Liver (tissue), 8 donors: ENCODE measurements at regions not wholly inside any gene's neighbourhood (a gene's known extent, or its start where the extent isn't known, plus 50 kb on each side); places are given as distances from the start of the nearest gene placed in this dataset.
"Not testable (repeated sequence)": the region's sequence is repeated elsewhere in the genome, so short reads cannot be mapped to it uniquely, and the experiment has no call there.

Experiments used
- DNase-seq: peaks from one replicate; pipeline ENCODE4 v3.0.0-alpha.2; 2017; ENCODE audit warnings: low spot score
- H3K27ac ChIP-seq, 2 donors: one replicate each; pipeline ENCODE4 v1.7.0; 2013; ENCODE audit warnings: inconsistent platforms in 2 of 2, low read length in 2 of 2, control low read depth in 1 of 2, low read depth in 1 of 2, mild to moderate bottlenecking in 1 of 2
- H3K27me3 ChIP-seq, 4 donors: one replicate each; pipeline versions ENCODE4 v1.6.1 to v1.7.0; 2013; ENCODE audit warnings: low read length in 3 of 4, inconsistent platforms in 1 of 4, mild to moderate bottlenecking in 1 of 4, moderate library complexity in 1 of 4; ENCODE audit not compliant: control insufficient read depth in 4 of 4, insufficient read depth in 4 of 4
- H3K36me3 ChIP-seq, 4 donors: one replicate each; pipeline versions ENCODE4 v1.6.1 to v1.7.0; 2013; ENCODE audit warnings: low read length in 3 of 4, mild to moderate bottlenecking in 3 of 4, low read depth in 1 of 4, moderate library complexity in 1 of 4; ENCODE audit not compliant: control insufficient read depth in 4 of 4, insufficient read depth in 3 of 4
- H3K4me1 ChIP-seq, 4 donors: one replicate each; pipeline versions ENCODE4 v1.6.1 to v1.7.0; 2013; ENCODE audit warnings: low read length in 3 of 4, mild to moderate bottlenecking in 3 of 4, moderate library complexity in 1 of 4; ENCODE audit not compliant: control insufficient read depth in 4 of 4, insufficient read depth in 4 of 4
- H3K4me3 ChIP-seq, 3 donors: one replicate each; pipeline versions ENCODE4 v1.6.1 to v1.7.0; 2013; ENCODE audit warnings: low read length in 3 of 3, control low read depth in 1 of 3, low read depth in 1 of 3, mild to moderate bottlenecking in 1 of 3
- H3K9ac ChIP-seq, 2 donors: one replicate each; pipeline ENCODE4 v1.7.0; 2013; ENCODE audit warnings: low read length in 2 of 2, mild to moderate bottlenecking in 2 of 2, moderate library complexity in 2 of 2, control low read depth in 1 of 2, low read depth in 1 of 2
- H3K9me3 ChIP-seq, 4 donors: one replicate each; pipeline versions ENCODE4 v1.6.1 to v1.7.0; 2013; ENCODE audit warnings: low read length in 3 of 4; ENCODE audit not compliant: control insufficient read depth in 4 of 4
- CTCF ChIP-seq: fragments of 150-350 bp; IDR thresholded peaks from 2 replicates; pipeline ENCODE4 v1.5.1; 2017; ENCODE audit warnings: improper control_type of control experiment, low read depth, low read length; ENCODE audit not compliant: missing input control
- EGR1 ChIP-seq, 2 donors: IDR thresholded peaks; 2 replicates each; pipeline ENCODE4 v1.6.1; 2016 to 2018; ENCODE audit warnings: antibody characterized with exemption in 2 of 2, low read depth in 2 of 2
- FOXA1 ChIP-seq: IDR thresholded peaks from 2 replicates; pipeline ENCODE4 v1.6.1; 2016; ENCODE audit warnings: antibody characterized with exemption
- FOXA2 ChIP-seq: IDR thresholded peaks from 2 replicates; pipeline ENCODE4 v1.6.1; 2016; ENCODE audit warnings: antibody characterized with exemption
- HNF4A ChIP-seq, 2 donors: conservative IDR thresholded peaks; 2 replicates each; pipeline ENCODE4 v1.6.1; 2016; ENCODE audit warnings: antibody characterized with exemption in 2 of 2, mild to moderate bottlenecking in 2 of 2
- MAX ChIP-seq: IDR thresholded peaks from 2 replicates; pipeline ENCODE4 v1.6.1; 2016; ENCODE audit warnings: antibody characterized with exemption
- REST ChIP-seq: IDR thresholded peaks from 2 replicates; pipeline ENCODE4 v1.6.1; 2016; ENCODE audit warnings: antibody characterized with exemption, mild to moderate bottlenecking
- RXRA ChIP-seq, 2 donors: IDR thresholded peaks; 2 replicates each; pipeline ENCODE4 v1.6.1; 2017 to 2018; ENCODE audit warnings: antibody characterized with exemption in 2 of 2, mild to moderate bottlenecking in 1 of 2
- SP1 ChIP-seq: IDR thresholded peaks from 2 replicates; pipeline ENCODE4 v1.6.1; 2018; ENCODE audit warnings: antibody characterized with exemption, mild to moderate bottlenecking
- WGBS: extraction: QIAGEN DNeasy Blood & Tissue Kit; methylation state at CpG from one replicate; pipeline ENCODE4 v1.1.7; 2013; 5-methylcytosine and 5-hydroxymethylcytosine counted together
- donor health status: healthy.
- donor health status: healthy.
- donor health status: healthy.
- donor health status: healthy.
- donor health status: healthy.

- Histone ChIP-seq H3K4me1 (no peaks in the 10 kb centered on the region), H3K9ac (no peak overlapping the region), H3K4me3 (no peak overlapping the region), H3K27ac (no peak overlapping the region), H3K36me3 (no peaks in the 10 kb centered on the region), H3K9me3 (no peaks in the 10 kb centered on the region), H3K27me3 (no peaks in the 10 kb centered on the region)
- WGBS: 85% methylated on average over 2 of the region's 2 CpGs
- no peak for DNase-seq
- TF ChIP-seq FOXA2 (no peak), REST (no peak), CTCF (no peak), HNF4A (conservative IDR thresholded peaks at IDR 0.05) (no peak), SP1 (no peak), FOXA1 (no peak), RXRA (IDR thresholded peaks at IDR 0.05) (no peak)
Observed at GRCh38 chr11:90468923-90469322, 246.1 kb upstream of the CHORDC1 start.

GRCh38 chr11:90465553-90465952 is 242.7 kb upstream of the CHORDC1 start:
- Histone ChIP-seq H3K9ac (no peak overlapping the region), H3K27ac (no peak overlapping the region), H3K4me3 (no peak overlapping the region), H3K9me3 (no peaks in the 10 kb centered on the region), H3K4me1 (no peaks in the 10 kb centered on the region), H3K27me3 (no peaks in the 10 kb centered on the region), H3K36me3 (no peaks in the 10 kb centered on the region)
- TF ChIP-seq HNF4A (conservative IDR thresholded peaks at IDR 0.05) (no peak), SP1 (no peak)
- DNase-seq: no peak
- 91% methylated on average over 5 of the region's 5 CpGs for WGBS

- not testable (repeated sequence) for H3K4me1 ChIP-seq, DNase-seq, H3K9ac ChIP-seq, H3K27ac ChIP-seq, H3K36me3 ChIP-seq, H3K27me3 ChIP-seq, H3K4me3 ChIP-seq, H3K9me3 ChIP-seq
- 50% methylated on average over 6 of the region's 6 CpGs for WGBS
Observed at GRCh38 chr11:90455347-90455920, 232.6 kb upstream of the CHORDC1 start.

GRCh38 chr11:90453525-90453924 is 230.7 kb upstream of the CHORDC1 start:
- H3K27me3 ChIP-seq: no peaks in the 10 kb centered on the region
- no peak overlapping the region for H3K4me3 ChIP-seq
- no peak for DNase-seq
- H3K36me3 ChIP-seq: no peaks in the 10 kb centered on the region
- H3K9ac ChIP-seq: no peak overlapping the region
- H3K27ac ChIP-seq: no peak overlapping the region
- no peaks in the 10 kb centered on the region for H3K4me1 ChIP-seq
- TF ChIP-seq EGR1 (IDR thresholded peaks at IDR 0.05; ENCODE audit: low read depth in 2 of 2): no peak
- TF ChIP-seq MAX: no peak
- no peak for TF ChIP-seq FOXA2
- H3K9me3 ChIP-seq: no peaks in the 10 kb centered on the region
